ENCODE measurements at regions not wholly inside any gene's neighbourhood (a gene's known extent, or its start where the extent isn't known, plus 50 kb on each side); places are given as distances from the start of the nearest gene placed in this dataset.

DNA sequence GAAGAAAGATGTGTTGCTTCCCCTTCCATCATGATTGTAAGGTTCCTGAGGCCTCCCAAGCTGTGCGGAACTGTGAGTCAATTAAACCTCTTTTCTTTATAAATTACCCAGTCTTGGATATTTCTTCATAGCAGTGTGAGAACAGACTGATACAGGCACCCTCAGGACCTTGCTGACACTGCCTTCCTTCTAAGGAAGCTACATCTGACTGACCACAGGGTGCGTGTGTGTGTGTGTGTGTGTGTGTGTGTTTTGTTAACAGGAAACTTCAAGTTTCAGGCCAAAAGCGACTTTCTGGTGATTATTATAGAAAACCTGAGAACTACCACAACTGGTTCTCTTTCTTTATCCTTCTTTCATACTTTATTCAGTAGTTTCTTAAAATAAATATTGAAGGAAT lies 149.0 kb downstream of the CAPZA3 start (continued):
- TF ChIP-seq, protein P1, sequence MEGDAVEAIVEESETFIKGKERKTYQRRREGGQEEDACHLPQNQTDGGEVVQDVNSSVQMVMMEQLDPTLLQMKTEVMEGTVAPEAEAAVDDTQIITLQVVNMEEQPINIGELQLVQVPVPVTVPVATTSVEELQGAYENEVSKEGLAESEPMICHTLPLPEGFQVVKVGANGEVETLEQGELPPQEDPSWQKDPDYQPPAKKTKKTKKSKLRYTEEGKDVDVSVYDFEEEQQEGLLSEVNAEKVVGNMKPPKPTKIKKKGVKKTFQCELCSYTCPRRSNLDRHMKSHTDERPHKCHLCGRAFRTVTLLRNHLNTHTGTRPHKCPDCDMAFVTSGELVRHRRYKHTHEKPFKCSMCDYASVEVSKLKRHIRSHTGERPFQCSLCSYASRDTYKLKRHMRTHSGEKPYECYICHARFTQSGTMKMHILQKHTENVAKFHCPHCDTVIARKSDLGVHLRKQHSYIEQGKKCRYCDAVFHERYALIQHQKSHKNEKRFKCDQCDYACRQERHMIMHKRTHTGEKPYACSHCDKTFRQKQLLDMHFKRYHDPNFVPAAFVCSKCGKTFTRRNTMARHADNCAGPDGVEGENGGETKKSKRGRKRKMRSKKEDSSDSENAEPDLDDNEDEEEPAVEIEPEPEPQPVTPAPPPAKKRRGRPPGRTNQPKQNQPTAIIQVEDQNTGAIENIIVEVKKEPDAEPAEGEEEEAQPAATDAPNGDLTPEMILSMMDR (IDR thresholded peaks at IDR 0.05; ENCODE audit: control extremely low read depth in 1 of 3, insufficient read depth in 1 of 3, low read depth in 1 of 3, low read length in 3 of 3): no peak
- TF ChIP-seq, protein P2, sequence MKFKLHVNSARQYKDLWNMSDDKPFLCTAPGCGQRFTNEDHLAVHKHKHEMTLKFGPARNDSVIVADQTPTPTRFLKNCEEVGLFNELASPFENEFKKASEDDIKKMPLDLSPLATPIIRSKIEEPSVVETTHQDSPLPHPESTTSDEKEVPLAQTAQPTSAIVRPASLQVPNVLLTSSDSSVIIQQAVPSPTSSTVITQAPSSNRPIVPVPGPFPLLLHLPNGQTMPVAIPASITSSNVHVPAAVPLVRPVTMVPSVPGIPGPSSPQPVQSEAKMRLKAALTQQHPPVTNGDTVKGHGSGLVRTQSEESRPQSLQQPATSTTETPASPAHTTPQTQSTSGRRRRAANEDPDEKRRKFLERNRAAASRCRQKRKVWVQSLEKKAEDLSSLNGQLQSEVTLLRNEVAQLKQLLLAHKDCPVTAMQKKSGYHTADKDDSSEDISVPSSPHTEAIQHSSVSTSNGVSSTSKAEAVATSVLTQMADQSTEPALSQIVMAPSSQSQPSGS (IDR thresholded peaks at IDR 0.05; ENCODE audit: low read length): no peak
- TF ChIP-seq RNF2 (IDR thresholded peaks at IDR 0.05; ENCODE audit: borderline replicate concordance, low read depth, low read length, missing control alignments, poor library complexity, severe bottlenecking): no peak
- no peak for TF ChIP-seq TAF1 (IDR thresholded peaks at IDR 0.05; ENCODE audit: low read depth, low read length)

All from H1 (cell line).